NCI-H345 treated with DMSO at 0.1 percent for 48 hours (cell line): ENCODE measurements at regions not wholly inside any gene's neighbourhood (a gene's known extent, or its start where the extent isn't known, plus 50 kb on each side); places are given as distances from the start of the nearest gene placed in this dataset.
"Not testable (repeated sequence)": the region's sequence is repeated elsewhere in the genome, so short reads cannot be mapped to it uniquely, and the experiment has no call there.

Source experiments
- DNase-seq: peaks from one replicate; lab custom pipeline; 2025; ENCODE audit not compliant: unreplicated experiment; lab: John Stamatoyannopoulos, UW

- no peak for DNase-seq
Measured at GRCh38 chr21:23822760-23823159, 1784.5 kb downstream of the MRPL39 start.

DNA sequence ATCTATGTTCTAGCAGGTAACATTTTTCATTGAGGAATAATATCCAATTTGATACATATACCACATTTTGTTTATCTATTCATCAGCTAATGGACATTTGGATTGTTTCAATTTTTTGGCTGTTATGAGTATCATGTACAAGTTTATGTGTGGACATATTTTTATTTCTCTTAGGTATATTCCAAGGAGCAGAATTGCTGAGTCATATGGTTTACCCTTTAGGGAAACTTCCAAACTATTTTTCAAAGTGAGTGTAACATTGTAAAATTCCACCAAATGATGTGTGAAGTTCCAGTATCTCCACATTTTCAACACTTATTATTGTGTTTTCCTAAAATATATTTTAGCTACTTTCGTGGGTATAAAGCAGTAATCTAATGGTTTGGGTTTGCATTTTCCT, 1789.9 kb downstream of the MRPL39 start:
- no peak for DNase-seq

GRCh38 chr21:23812485-23812884, 1794.8 kb downstream of the MRPL39 start:
- no peak for DNase-seq

DNA sequence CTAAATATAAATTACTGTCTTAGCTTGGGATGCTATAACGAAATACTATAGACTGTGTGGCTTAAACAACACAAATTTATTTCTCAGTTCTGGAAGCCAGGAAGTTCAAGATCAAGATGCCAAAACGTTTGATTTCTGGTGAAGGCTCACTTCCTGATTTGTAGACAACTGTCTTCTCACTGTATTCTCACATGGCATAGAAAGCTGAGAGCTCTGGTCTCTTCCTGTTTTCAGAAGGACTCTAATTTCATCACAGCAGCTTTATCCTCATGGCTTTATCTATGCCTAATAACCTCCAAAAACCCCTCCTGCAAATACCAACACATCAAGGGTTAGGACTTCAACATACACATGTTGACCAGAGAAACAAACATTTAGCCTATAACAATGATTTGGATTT, 1795.5 kb downstream of the MRPL39 start:
- no peak for DNase-seq

GRCh38 chr21:23809573-23809972, 1797.7 kb downstream of the MRPL39 start:
- DNase-seq: no peak

GRCh38 chr21:23806966-23807548, 1800.2 kb downstream of the MRPL39 start:
- DNase-seq: not testable (repeated sequence)

DNA sequence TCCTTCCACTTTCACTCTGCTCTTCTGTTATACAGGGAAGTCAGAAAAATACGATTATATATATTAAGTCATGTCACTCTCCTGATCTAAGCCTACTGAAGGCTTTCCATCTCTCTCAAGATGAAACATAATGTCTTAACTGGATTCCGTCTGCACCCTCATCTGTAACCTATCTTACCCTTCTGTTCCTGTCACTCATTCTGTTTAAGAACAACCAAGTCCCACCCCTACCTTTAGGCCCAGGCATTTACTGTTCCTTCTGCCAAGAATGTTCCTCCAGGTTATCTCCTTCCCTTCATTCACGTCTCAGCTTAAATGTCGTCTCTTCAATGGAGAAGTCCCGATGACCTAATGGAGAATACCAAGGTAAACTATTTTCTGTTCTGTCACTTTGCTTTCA, 1802.4 kb downstream of the MRPL39 start:
- no peak for DNase-seq

GRCh38 chr21:23801292-23801691, 1806.0 kb downstream of the MRPL39 start:
- DNase-seq: no peak

DNA sequence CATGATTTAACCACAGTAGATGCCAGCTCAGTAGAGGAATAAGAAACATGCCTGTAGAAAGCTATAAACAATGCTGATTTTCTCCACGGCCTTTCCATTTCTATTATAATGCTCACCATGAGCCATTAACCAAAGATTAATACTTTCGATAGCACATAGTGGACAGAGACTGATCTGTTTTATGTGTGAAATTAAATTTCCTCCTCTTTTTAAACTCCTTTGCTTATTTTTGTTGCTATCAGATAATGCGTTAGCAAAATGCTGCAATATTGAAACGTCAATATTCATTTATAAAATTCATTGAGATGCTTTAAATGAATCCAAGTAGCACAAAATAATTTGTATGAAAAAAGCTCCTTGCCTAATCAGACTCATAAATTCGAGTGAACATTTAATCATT, 1807.9 kb downstream of the MRPL39 start:
- DNase-seq: no peak

DNA sequence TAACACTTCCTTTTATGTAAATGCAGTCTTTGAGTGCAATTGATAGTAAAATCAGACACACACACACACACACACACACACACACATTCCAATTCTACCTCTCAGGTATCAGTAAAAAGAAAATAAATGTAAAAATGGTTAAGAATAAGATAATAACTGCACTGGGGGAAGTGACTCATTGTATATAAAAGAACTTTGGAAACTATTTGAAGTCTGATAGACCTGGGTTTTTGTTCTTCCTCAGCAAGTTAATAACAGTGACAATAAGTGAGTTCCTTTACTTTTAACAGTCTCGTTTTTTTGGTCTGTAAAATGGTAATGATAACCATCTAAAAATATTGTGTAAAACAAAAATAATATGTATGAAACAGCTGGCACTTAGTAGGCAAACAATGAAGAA, 1815.0 kb downstream of the MRPL39 start:
- DNase-seq: no peak

- DNase-seq: no peak
Measured at GRCh38 chr21:23789864-23790263, 1817.4 kb downstream of the MRPL39 start.

DNA sequence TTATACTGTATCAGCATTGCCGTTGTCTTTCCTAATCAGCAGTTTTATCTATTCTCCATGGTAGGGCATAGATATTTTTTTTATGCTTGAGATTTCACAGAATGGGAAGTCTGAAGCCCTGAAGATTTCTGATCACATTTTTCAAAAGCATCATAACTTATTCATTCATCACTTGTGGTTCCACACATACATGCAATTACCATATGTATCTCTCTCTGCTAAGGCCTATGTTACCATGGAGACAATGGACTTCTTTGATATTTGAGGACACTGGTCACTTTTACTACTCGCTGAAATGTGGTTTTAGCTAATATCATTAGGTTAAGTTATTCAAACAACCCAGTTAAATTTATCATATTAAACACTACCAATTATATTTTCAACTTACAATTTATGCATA, 1827.0 kb downstream of the MRPL39 start:
- DNase-seq: no peak

GRCh38 chr21:23743821-23744220, 1863.5 kb downstream of the MRPL39 start:
- DNase-seq: no peak

DNA sequence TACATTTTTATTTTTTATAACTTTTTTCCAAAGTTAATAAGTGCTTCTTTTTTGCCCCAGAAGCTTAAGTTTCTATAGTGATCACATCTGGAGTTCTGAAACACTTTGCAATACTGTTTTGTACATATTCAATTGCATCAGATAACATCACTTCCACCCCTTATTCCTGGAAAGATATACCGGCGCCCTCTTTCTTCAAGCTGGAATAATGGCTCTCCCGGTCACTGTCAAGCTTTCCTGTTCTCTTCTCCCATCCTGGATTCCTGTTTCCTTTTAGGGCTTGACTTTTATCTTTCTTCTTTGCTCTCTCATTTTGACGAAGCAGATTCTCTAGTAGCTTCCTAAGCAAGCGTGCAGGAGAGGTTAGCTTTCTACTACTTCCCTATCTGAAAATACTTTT, 1866.8 kb downstream of the MRPL39 start:
- DNase-seq: no peak

GRCh38 chr21:23732776-23733175, 1874.5 kb downstream of the MRPL39 start:
- DNase-seq: no peak

DNA sequence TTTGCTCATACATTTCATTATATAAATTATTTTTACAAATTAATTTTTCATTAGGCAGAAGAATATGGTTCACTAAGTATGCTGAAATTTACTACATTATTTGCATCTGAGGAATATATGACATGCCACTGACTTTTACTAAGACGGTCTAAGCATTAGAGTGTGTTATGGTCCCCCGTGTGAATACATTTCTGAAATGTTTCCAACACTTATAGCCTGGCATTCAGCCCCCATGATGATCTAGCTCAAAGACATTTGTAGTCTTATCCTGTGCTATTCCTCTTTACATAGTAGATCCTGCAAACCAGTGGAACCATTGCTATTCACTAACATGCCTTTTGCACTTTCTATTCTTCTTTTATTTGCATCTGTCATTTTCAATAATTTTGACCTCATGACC, 1878.0 kb downstream of the MRPL39 start:
- no peak for DNase-seq

- DNase-seq: no peak
Measured at GRCh38 chr21:23725576-23725975, 1881.7 kb downstream of the MRPL39 start.

- DNase-seq: no peak
Measured at GRCh38 chr21:23718446-23719285, 1888.6 kb downstream of the MRPL39 start.

GRCh38 chr21:23712166-23712565, 1895.1 kb downstream of the MRPL39 start:
- DNase-seq: no peak

- no peak for DNase-seq
Measured at GRCh38 chr21:23706431-23706830, 1900.8 kb downstream of the MRPL39 start.

DNA sequence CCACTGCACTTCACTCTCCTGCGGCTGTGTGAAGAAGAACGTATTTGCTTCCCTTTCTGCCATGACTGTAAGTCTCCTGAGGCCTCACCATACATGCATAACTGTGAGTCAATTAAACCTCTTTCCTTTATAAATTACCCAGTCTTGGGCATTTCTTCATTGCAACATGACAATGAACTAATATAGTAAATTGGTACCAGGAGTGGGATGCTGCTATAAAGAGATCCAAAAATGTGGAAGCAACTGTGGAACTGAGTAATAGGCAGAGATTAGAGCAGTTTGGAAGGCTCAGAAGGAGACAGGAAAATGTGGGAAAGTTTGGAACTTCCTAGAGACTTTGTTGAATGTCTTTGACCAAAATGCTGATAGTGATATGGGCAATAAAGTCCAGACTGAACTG, 1907.9 kb downstream of the MRPL39 start:
- no peak for DNase-seq

- no peak for DNase-seq
Measured at GRCh38 chr21:23698619-23699018, 1908.7 kb downstream of the MRPL39 start.

- no peak for DNase-seq
Measured at GRCh38 chr21:23695443-23695842, 1911.8 kb downstream of the MRPL39 start.
